ENCODE measurements at regions not wholly inside any gene's neighbourhood (a gene's known extent, or its start where the extent isn't known, plus 50 kb on each side); places are given as distances from the start of the nearest gene placed in this dataset.
A peak's percentile ranks its signal among the peaks of the same experiment; 100 is the strongest.
"Not testable (repeated sequence)": the region's sequence is repeated elsewhere in the genome, so short reads cannot be mapped to it uniquely, and the experiment has no call there.

DNA sequence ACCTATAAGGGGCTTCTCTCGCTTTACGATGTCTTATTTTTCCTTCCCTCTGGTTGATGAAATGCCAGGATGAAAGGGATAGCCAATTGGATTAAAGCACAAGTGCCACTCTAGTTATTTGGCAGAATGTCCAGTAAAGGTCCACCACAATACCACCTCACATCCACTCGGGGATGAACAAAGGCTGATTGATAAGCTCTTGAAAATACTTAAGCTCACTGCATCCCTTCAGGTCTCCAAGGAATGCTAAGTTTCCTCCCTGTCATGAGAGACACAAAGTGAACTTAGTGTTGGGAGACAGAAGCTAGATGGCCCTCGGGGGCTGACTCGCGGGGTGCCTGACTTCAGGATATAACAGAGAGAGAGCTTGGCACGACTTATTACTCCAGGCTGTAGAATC lies 185.9 kb upstream of the ZNF644 start:
- not testable (repeated sequence) for DNase-seq (ENCODE audit: low spot score)

DNA sequence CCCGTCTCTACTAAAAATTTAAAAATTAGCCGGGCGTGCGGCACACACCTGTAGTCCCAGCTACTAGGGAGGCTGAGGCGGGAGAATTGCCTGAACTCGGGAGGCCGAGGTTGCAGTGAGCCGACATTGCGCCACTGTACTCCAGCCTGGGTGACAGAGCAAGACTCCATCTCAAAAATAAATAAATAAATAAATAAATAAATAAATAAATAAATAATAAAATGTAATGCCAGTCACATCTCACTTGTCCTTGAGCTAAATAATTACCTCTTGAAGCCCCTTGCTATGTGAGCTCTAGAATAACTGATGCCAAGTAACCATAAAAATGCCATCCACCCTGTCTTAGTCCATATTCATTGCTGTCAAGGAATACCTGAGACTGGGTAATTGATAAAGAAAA lies 182.3 kb upstream of the ZNF644 start:
- not testable (repeated sequence) for DNase-seq (ENCODE audit: low spot score)

DNA sequence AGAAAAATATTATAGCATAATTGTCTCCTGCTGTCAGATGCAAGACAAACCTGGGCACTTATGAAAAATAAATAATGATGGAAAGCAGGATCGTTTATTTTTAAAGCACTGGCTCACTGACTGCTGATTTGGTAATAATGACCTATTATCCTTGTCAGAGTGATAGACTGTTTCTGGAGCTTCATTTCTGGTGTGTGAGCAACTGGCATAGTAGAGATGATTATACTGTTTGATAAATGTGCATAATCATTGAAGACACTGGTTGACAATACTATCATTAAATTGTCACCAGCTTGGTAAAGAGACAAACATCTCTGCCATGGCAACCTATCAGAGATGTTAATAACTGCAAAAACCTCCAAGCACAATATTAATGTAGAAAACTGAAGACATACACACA lies 179.9 kb upstream of the ZNF644 start:
- no peak for DNase-seq (ENCODE audit: low spot score)

DNA sequence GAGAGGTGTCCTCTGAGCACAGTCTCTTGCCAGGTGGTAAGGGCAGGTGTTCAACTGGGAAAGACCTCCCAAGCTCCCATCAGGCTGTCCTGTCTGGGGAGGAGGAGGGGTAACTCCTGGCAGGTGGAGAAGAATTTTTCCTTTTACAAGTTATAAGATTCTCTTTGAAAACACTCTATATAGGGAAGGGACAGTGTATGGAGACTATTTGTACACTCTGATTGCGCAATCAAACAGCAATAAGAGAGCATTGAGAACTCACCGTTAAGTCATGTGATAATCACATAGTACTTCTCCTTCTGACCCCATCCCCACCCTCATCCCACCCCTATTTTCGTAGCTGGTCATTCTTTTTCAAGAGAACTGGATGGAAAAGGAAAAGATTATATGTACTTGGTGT lies 179.3 kb upstream of the ZNF644 start:
- DNase-seq (ENCODE audit: low spot score) = no peak

DNA sequence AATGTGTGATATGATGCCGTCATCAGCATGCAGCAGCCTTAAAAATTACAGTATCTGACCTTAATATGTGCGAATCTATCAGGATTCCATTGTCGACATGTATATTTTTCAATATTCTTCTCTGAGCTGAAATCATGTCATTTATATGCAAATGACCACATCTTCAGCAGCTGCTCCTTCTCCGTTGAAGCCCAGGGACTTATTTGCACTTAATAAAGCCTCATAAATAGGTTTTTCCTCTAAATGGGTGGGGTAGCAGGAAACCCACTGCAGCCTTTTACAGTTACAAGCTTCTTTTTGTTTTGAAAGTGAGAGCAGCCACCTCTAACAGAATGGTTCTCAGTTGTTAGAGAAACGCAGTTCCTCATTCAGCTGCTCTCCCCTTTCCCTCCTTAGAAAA lies 178.8 kb upstream of the ZNF644 start:
- no peak for DNase-seq (ENCODE audit: low spot score)

DNA sequence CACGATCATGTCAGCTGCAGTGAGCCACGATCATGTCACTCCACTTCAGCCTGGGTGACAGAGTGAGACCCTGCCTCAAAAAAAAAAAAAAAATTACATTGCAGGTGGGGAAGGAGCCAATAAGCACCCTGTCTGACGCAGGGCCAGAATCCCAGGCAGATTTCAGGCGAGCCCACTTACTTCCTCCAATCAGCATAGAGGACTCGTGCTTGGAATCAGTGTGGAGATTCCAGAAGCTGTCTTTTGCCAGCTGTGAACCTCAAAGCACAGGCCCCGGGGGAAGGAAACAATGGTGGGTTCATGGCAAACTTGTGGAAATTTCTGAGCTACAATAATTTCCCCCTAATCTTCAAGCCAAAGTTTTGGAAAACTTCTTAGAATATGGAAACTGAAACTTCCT lies 178.2 kb upstream of the ZNF644 start:
- DNase-seq (ENCODE audit: low spot score) = no peak

DNA sequence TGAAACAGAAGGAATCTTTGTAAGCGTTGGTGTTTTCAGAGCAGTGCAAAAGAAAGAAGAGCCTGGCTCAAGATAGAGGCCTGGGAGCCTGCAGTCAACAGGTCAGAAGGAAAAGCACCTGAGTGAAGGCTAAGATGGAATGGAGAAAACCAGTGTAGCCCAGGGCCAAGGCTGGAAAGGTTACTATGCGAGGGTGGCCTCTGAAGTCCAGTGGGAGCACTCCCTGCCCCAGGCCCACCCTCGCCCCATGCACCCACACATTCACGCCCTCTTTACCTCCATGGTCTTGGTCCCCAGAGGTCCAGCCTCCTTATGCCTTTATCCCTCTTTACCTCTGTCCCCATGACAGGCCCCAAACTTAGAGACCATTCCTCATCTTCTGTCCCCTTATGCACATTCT lies 169.2 kb upstream of the ZNF644 start:
- DNase-seq (ENCODE audit: low spot score) = no peak

DNA sequence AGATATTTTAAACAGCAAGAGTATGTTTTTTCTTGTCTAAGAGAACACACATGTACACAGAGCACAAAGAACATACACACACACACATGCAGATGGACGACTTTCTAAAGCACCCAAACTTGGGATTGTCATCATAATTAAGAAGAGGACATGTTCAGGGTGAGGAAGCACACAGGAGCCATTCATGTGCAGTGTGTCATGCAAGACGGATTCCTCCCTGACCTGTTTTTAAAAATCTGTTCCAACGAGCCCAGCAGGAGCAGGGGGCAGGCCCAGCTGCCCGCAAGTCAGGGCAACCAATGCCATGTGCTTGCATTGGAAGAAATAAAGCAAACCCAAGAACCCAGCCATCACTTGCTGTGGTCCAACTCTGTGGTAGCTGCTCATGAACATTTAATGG lies 167.3 kb upstream of the ZNF644 start:
- peak; percentile 14 for DNase-seq (ENCODE audit: low spot score)

DNA sequence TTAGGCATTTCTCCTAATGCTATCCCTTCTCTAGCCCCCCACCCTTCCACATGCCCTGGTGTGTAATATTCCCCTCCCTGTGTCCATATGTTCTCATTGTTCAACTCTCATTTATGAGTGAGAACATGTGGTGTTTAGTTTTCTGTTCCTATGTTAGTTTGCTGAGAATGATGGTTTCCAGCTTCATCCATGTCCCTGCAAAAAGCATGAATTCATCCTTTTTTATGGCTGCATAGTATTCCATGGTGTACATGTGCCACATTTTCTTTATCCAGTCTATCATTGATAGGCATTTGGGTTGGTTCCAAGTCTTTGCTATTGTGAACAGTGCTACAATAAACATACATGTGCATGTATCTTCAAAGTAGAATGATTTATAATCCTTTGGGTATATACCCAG lies 161.0 kb upstream of the ZNF644 start:
- DNase-seq (ENCODE audit: low spot score) = not testable (repeated sequence)

DNA sequence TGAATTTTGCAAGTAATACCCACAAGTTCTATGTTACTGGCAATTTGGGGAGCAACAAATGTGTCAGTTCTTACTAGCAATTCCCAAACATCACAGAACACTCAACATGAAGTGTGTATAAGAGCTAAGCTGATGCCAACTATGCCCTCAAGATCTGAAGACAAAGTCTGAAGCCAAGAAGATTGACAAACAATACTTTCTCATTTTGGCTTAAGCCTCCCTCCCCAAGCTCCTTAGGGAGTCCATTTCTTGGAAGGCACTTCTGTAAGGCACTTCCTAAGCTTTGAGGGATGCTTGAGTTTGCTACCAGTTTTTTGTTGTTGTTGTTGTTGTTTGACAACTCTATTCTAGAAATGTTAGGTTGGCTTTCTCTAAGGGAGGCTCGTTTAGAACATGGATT lies 154.4 kb upstream of the ZNF644 start:
- DNase-seq (ENCODE audit: low spot score) = no peak

DNA sequence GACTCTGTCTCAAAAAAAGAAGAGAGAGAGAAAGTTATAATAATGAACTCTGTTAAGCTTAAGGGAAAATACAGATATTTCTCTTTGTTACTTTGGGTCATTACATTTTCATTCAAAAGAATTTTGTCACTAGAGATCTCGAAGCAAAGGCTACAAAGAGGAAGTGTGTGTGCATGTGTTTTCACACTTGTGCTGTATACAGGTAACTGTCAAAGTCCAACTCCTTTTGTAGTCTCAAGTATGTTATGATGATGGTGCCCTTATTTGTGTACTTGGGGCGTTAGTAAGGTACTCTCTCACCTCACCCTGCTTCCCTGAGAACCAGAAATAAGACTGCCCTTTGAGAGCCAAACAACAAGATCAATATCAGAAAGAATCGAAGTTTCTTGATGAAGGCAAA lies 152.9 kb upstream of the ZNF644 start:
- DNase-seq (ENCODE audit: low spot score) = no peak

DNA sequence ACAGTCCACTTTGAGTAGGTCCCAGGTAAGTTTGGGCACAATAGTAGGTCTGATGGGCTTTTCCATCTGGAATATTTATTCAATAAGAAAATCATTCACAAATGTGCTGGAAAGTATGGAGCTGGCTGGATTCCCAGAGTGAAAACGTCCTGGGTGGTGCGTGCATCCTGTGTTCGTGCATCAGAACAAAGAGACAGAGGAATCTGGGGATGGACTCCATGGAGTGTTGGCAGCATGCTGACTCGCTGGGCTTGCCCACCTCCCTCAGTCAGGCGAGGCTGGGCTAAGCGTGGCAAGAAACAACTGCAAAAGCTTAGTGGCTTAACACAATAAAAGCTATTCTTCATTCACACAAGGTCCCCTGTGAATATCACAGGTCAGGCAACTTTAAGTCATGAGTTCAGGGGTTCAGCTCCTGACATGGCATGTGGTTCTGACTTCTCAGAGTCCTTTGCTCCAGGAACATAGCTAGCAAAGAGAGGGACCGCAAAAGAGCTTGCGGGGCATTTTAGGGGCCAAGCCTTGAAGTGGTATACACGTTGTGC lies 151.6 kb upstream of the ZNF644 start:
- DNase-seq (ENCODE audit: low spot score) = no peak

DNA sequence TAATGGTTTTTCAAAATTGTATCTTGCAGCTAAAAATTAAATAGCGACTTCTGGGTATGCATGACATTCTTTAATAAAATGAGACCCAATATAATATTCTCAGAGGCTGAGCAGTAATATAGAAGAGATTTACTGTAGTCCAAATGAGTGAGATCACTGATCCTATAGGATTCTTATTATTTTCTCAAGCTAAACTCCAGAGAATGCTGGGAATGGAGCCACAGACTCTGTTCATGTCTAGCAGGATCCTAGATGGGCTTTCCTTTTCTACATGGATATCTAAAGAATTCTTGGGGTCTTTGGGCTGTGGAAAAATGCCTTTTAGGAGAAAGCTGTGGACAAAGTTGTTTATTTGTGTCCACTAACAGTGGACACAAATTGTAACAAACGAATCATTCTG lies 150.7 kb upstream of the ZNF644 start:
- no peak for DNase-seq (ENCODE audit: low spot score)

DNA sequence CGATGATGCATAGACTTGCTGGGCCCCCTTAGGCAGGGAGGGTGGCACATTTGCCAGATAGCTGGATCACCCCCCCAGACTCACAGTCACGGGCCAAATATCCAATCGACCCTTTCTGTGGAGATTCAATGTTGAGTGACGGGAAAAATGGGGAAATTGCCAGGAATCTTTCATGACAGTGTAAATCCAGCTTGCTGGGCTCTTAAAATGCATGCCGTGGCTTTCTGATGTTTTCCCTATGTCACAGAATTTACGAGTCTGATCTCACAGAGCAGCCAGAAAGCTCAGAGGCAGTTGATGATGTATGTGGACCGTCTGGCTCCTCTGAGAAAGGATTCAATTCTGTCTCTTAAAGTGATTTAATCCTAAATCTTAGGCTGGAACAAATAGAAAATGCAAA lies 150.1 kb upstream of the ZNF644 start:
- DNase-seq (ENCODE audit: low spot score) = no peak

DNA sequence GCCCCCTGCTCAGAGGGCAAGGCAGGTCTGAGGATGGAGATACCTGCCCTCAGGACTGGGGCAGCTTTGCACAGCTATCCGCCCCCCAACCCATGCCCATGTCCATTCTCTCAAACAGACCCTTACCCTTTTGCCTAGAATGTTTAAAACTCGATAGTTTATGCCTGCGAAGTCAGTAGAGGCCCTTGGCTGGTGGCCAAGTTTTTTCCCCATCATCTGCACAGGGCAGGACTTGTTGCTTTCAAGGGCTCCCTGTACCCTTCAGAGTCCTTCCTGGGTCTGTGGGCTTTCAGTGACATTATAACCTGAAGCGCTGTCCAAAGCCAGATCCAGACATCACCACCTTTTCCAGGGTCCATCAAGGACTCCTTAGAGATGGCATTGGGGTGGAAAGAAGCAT lies 148.7 kb upstream of the ZNF644 start:
- DNase-seq (ENCODE audit: low spot score) = no peak

DNA sequence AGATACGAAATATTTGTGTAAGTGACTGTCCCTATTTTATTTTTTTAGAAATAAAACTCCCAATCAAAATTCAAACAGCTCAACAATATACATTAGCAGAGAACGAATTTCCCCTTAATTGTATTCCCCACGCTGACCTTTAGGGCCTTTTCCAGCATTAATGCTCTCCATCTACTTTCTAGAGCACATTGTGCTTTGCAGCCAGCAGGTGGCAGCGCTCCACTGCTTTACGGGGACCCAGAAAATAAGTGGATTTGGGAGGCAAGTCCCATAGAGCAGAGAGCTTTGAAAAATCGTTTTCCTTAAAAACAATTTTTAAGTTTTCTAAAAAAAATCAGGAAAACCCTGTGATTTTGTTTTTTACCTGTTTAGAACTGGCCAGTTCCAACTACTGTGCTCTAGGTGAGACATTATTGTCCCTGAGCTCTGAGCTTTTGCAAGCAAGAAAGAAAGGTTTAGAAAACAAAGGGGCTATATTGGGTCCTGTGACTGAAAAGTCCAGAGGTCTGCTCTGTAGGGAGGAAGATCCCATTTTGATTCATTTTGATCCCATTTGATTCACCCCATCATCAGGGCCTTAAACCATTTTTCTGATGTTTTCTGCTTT lies 144.4 kb upstream of the ZNF644 start:
- DNase-seq (ENCODE audit: low spot score) = peak; percentile 80

DNA sequence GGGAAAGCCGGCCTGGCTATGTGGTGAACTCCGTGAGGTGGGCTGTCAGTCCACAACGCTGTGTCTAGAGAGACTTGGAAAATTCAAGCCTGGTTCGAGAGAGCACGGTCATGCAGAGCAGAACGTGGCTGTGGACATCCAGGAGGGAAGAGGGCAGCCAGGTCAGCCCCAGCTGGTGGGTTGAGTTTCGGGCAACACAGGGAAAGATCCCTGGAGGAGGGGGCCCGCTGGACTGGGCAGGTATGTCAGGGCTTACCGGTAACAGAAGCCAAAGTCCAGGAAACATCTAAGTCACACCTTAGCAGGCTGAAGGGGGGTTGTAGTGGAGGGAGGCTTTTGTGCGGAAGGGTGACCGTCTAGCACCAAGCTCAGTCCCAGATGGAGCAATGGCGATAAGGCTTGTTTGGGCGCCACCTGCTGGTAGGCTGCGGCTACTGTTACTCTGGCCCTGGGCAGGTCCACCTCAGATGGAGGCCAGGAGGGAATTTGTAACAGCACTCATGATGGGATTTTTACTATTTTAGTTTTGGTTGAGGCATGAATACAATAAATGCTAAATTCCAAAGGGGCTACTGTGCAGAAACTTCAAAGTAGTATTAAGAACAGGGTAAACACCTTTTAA lies 143.3 kb upstream of the ZNF644 start:
- DNase-seq (ENCODE audit: low spot score) = peak; percentile 82

DNA sequence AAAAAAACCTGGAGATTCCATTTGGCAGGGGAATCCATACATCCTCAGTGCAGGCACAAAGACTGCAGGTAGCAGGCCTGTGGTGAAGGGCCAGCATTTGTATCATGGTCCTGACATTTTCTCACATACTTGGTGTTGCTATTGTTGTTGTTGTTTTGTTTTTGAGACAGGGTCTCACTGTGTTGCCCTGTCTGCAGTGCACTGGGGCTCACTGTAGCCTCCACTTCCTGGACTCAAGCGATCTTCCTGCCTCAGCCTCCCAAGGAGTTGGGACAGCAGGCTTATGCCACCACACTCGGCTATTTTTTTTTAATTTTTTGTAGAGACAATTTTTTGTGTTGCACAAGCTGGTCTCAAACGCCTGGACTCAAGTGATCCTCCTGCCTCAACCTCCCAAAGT lies 140.8 kb upstream of the ZNF644 start:
- DNase-seq (ENCODE audit: low spot score) = no peak

DNA sequence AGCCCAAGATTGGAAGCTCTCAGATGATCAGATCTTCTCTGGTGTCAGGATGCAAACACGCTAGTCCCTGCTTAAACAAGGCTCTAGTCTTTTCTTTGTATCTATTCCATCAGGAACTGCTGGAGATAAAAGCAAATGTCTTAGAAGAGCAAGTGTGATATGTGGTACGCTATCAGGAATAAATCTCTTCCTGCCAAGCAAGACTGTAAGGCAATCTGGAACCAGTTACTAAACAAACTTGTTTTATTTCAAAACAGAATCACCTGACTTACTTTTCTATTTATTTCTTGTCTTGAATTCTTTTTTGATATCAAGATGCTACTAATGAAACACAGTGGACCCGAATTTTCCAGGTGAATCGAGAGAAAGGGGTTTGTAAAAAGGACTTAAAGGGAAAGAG lies 139.9 kb upstream of the ZNF644 start:
- no peak for DNase-seq (ENCODE audit: low spot score)

DNA sequence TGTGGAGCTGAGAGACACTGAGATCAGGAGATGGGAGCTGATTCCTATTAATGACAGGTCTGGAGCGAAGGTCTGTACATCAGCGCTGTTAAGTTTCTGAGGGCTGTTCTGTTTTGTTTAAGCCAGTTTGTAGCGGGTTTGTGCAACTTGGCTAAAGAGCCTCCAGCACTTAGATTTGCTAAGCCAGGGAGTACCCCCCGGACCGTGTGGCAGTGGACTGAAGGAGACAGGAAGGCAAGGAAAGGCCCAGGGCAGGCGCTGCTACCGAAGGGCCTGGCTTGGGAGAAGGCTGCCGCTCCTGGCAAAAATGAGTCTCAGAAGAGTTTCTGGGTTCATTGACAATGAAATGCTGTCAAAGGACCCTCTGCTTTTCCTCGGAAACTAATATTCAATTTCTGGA lies 139.3 kb upstream of the ZNF644 start:
- DNase-seq (ENCODE audit: low spot score) = no peak

DNA sequence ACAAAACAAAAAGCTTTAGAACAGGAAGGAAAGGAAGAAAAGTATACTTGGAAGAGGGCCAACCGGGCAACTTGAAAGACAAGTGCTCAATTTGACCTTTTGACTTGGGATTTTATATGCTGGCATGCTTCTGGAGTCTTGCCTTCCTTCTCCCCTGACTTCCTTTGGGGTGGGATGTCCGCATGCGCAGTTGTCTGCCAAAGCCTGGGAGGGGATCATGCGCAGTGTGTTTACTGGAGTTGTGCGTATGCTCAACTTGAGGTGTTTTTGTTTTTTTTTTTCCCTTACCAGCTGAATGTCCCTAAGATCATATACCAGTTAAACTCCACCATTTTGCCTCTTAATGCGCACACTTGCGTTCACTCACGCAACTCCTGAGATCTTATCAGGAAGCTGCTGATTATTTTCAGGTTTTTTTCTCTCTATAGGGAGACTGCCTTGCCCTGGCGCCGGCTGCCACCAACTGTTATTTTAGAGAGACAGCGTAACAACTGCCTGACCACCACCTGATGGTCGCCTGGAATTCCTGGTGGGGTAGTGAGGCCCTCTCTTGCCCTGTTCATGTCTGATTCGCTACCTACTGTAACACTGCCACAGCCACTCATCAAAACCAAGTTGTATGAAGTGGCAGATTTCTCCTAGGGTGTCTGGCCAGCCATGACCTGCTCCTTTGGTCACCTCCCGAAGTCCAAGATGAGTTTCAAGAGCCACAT lies 138.7 kb upstream of the ZNF644 start:
- no peak for DNase-seq (ENCODE audit: low spot score)

DNA sequence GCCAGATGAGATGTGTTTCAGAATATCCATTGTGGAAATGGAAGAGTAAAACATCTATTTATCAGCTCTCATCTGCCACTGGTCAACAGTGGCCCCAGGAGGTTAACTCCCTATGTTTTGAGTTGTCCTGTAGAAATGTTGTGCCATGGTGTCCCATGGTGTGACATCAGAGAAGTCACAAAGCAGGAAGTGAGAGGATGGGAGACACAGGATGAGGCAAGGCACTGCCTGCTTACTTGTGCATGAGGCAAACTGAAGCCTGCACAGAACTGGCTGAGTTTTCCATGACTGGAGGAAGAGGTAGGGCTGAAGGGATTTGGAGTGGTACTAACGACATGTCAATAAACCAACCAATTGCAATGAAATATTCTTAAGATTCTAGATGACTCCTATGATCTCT lies 131.5 kb upstream of the ZNF644 start:
- DNase-seq (ENCODE audit: low spot score) = no peak

DNA sequence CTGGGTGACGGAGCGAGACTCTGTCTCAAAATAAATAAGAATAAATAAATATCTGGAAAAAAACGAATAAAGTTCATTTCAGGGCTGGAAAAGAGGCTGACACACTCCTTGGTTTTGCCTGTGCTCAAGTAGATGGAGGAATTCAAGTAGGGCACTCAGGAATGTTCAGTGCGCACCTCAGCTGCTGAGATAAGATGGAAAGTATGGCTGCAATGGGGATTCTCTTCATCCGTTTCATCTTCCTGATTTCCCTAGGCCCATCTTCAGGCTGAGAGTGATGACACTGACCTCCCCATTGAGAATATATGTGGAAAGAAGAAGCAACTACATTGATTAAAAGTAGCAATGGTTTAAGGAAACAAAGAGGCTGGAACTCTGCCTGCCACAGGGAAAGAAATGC lies 130.5 kb upstream of the ZNF644 start:
- no peak for DNase-seq (ENCODE audit: low spot score)

DNA sequence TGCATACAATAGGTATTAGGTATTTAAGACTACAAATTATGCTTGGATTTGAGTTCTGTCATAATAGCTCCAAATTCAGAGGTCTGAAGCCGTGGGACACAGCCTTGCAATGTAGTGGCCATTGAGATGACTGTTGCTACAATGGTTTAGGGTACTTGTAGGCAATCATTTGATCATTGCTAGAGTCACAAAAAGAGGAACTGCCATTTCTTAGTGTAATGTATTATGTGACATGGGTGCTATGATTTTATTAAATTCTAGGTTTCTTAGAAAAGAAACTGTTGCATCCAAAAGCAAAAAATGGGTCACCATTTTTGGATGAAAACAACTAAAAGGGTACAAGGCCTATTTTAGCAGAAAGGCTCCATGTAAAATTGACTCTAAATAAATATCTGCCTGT lies 129.9 kb upstream of the ZNF644 start:
- DNase-seq (ENCODE audit: low spot score) = no peak
